ENCODE measurements at regions not wholly inside any gene's neighbourhood (a gene's known extent, or its start where the extent isn't known, plus 50 kb on each side); places are given as distances from the start of the nearest gene placed in this dataset.

GRCh38 chr4:20017777-20018115, 234.0 kb upstream of the SLIT2 start:
- TF ChIP-seq, protein P1, sequence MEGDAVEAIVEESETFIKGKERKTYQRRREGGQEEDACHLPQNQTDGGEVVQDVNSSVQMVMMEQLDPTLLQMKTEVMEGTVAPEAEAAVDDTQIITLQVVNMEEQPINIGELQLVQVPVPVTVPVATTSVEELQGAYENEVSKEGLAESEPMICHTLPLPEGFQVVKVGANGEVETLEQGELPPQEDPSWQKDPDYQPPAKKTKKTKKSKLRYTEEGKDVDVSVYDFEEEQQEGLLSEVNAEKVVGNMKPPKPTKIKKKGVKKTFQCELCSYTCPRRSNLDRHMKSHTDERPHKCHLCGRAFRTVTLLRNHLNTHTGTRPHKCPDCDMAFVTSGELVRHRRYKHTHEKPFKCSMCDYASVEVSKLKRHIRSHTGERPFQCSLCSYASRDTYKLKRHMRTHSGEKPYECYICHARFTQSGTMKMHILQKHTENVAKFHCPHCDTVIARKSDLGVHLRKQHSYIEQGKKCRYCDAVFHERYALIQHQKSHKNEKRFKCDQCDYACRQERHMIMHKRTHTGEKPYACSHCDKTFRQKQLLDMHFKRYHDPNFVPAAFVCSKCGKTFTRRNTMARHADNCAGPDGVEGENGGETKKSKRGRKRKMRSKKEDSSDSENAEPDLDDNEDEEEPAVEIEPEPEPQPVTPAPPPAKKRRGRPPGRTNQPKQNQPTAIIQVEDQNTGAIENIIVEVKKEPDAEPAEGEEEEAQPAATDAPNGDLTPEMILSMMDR (IDR thresholded peaks at IDR 0.05; ENCODE audit: insufficient read depth, low read length, poor library complexity, severe bottlenecking): no peak
- no peak for TF ChIP-seq EZH2phosphoT487 (conservative IDR thresholded peaks at IDR 0.05; ENCODE audit: low read length)

Data from SU-DHL-6 (cell line).